ENCODE measurements at regions not wholly inside any gene's neighbourhood (a gene's known extent, or its start where the extent isn't known, plus 50 kb on each side); places are given as distances from the start of the nearest gene placed in this dataset.

DNA sequence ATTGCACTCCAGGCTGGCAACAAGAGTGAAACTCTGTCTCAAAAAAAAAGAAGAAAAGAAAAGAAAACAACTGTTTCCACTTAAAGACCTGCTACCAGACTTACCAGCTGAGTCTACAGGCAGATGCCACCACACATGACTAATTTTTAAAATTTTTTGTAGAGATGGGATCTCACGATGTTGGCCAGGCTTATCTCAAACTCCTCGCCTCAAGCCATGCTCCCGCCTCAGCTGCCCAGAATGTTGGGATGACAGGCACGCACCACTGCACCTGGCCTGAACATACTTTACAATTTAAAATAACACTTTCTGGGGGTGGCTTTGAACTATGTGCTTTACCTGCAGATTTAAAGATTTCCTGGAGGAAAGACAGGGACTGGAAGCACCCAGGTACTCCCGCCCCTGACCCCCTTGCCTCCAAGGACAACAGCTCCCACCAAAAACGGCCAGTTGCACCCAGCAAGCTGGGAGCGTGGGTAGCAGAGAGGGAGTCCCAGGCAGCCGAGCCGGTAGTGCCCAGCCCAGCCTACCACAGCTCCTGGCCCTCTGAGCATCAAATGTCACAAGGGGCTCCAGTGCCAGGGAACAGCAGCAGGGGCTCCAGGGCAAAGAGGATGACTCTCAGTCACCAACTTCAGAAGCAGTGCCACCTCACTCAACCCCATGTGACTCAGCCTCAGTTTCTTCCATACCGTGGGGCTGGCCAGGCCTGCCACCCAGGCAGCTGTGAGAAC, 262.9 kb downstream of the PARN start:
- intact Hi-C loops (cut with DNase I) = no loop called here
- 86% methylated on average over 9 of the region's 10 CpGs for WGBS
- no peaks in the 10 kb centered on the region for H3K27me3 ChIP-seq (replicated peaks; ENCODE audit: insufficient read depth)
- H3K27ac ChIP-seq = no peak overlapping the region
- H3K36me3 ChIP-seq = no peaks in the 10 kb centered on the region
- DNase-seq (ENCODE audit: low spot score) = no peak
- H3K9me3 ChIP-seq = no peaks in the 10 kb centered on the region
- H3K4me3 ChIP-seq = no peak overlapping the region
- no peaks in the 10 kb centered on the region for H3K4me1 ChIP-seq (replicated peaks)
- TF ChIP-seq CTCF (IDR thresholded peaks at IDR 0.05) (no peak), POLR2AphosphoS5 (IDR thresholded peaks at IDR 0.05) (no peak), POLR2A (IDR thresholded peaks at IDR 0.05) (no peak)

- intact Hi-C loops (cut with DNase I) = no loop called here
- no peaks in the 10 kb centered on the region for H3K9me3 ChIP-seq
- no peak overlapping the region for H3K4me3 ChIP-seq
- no peak for DNase-seq (ENCODE audit: low spot score)
- TF ChIP-seq POLR2A (IDR thresholded peaks at IDR 0.05) = no peak
- TF ChIP-seq POLR2AphosphoS5 (IDR thresholded peaks at IDR 0.05) = no peak
- no peak for TF ChIP-seq CTCF (IDR thresholded peaks at IDR 0.05)
- WGBS = 94% methylated on average over 7 of the region's 7 CpGs
- no peaks in the 10 kb centered on the region for H3K36me3 ChIP-seq
- H3K27ac ChIP-seq = no peak overlapping the region
- no peaks in the 10 kb centered on the region for H3K27me3 ChIP-seq (replicated peaks; ENCODE audit: insufficient read depth)
- H3K4me1 ChIP-seq (replicated peaks) = no peaks in the 10 kb centered on the region
Observed at GRCh38 chr16:14366447-14366846, 263.6 kb downstream of the PARN start.

- no peak overlapping the region for H3K4me3 ChIP-seq
- H3K9me3 ChIP-seq = no peaks in the 10 kb centered on the region
- no peak for DNase-seq (ENCODE audit: low spot score)
- no peaks in the 10 kb centered on the region for H3K4me1 ChIP-seq (replicated peaks)
- 89% methylated on average over 13 of the region's 13 CpGs for WGBS
- TF ChIP-seq POLR2A (IDR thresholded peaks at IDR 0.05) (no peak), CTCF (IDR thresholded peaks at IDR 0.05) (no peak), POLR2AphosphoS5 (IDR thresholded peaks at IDR 0.05) (no peak)
- H3K36me3 ChIP-seq = no peaks in the 10 kb centered on the region
- no peak overlapping the region for H3K27ac ChIP-seq
- H3K27me3 ChIP-seq (replicated peaks; ENCODE audit: insufficient read depth) = no peaks in the 10 kb centered on the region
- intact Hi-C loops (cut with DNase I) = no loop called here
Observed at GRCh38 chr16:14365200-14365851, 264.7 kb downstream of the PARN start.

GRCh38 chr16:14364386-14365199, 265.5 kb downstream of the PARN start:
- no peaks in the 10 kb centered on the region for H3K27me3 ChIP-seq (replicated peaks; ENCODE audit: insufficient read depth)
- DNase-seq (ENCODE audit: low spot score) = no peak
- 52% methylated on average over 29 of the region's 29 CpGs for WGBS
- no peaks in the 10 kb centered on the region for H3K9me3 ChIP-seq
- H3K4me1 ChIP-seq (replicated peaks) = no peaks in the 10 kb centered on the region
- no peaks in the 10 kb centered on the region for H3K36me3 ChIP-seq
- H3K4me3 ChIP-seq = no peak overlapping the region
- TF ChIP-seq POLR2A (IDR thresholded peaks at IDR 0.05) = no peak
- TF ChIP-seq POLR2AphosphoS5 (IDR thresholded peaks at IDR 0.05) = no peak
- no peak for TF ChIP-seq CTCF (IDR thresholded peaks at IDR 0.05)
- intact Hi-C loops (cut with DNase I) = no loop called here
- no peak overlapping the region for H3K27ac ChIP-seq

All from prostate gland (tissue), 2 donors.